Mesenchymal stem cell (in vitro differentiated cells and primary cell): ENCODE measurements at regions not wholly inside any gene's neighbourhood (a gene's known extent, or its start where the extent isn't known, plus 50 kb on each side); places are given as distances from the start of the nearest gene placed in this dataset.

ENCODE experiments used
- DNase-seq: peaks from one replicate; pipeline ENCODE4 v3.0.0-alpha.2; 2013
- H2AFZ ChIP-seq: one replicate; pipeline ENCODE4 v1.6.1; 2013; ENCODE audit warnings: low read depth, mild to moderate bottlenecking, control low read depth, inconsistent platforms, low read length, moderate library complexity
- H2AK5ac ChIP-seq: 2 replicates; pipeline ENCODE4 v1.6.1; 2013; ENCODE audit warnings: low read length, moderate library complexity, mild to moderate bottlenecking, inconsistent platforms; ENCODE audit not compliant: severe bottlenecking
- H2BK120ac ChIP-seq: one replicate; pipeline ENCODE4 v1.6.1; 2013; ENCODE audit warnings: low read depth, mild to moderate bottlenecking, inconsistent platforms, low read length, moderate library complexity
- H2BK12ac ChIP-seq, 2 experiments: one replicate each; pipeline ENCODE4 v1.6.1; 2013; ENCODE audit warnings: inconsistent platforms in 2 of 2, low read length in 2 of 2, mild to moderate bottlenecking in 2 of 2, moderate library complexity in 2 of 2, control low read depth in 1 of 2
- H2BK15ac ChIP-seq: one replicate; pipeline ENCODE4 v1.6.1; 2013; ENCODE audit warnings: mild to moderate bottlenecking, low read depth, inconsistent platforms; ENCODE audit not compliant: poor library complexity, severe bottlenecking
- H2BK5ac ChIP-seq: 2 replicates; pipeline ENCODE4 v1.6.1; 2013; ENCODE audit warnings: low read depth, mild to moderate bottlenecking, low read length, control low read depth, inconsistent platforms; ENCODE audit not compliant: poor library complexity, severe bottlenecking
- H3K14ac ChIP-seq, 2 experiments: one replicate each; pipeline ENCODE4 v1.6.1; 2013; ENCODE audit warnings: inconsistent platforms in 2 of 2, low read length in 2 of 2, control low read depth in 1 of 2, mild to moderate bottlenecking in 1 of 2, moderate library complexity in 1 of 2
- H3K18ac ChIP-seq, 2 experiments: one replicate each; pipeline ENCODE4 v1.6.1; 2013; ENCODE audit warnings: inconsistent platforms in 2 of 2, low read length in 2 of 2, control low read depth in 1 of 2, low read depth in 1 of 2, mild to moderate bottlenecking in 1 of 2
- H3K23ac ChIP-seq, 2 experiments: one replicate each; pipeline ENCODE4 v1.6.1; 2013; ENCODE audit warnings: inconsistent platforms in 2 of 2, low read length in 2 of 2, mild to moderate bottlenecking in 2 of 2, moderate library complexity in 2 of 2, control low read depth in 1 of 2
- H3K27ac ChIP-seq: 2 replicates; pipeline ENCODE4 v1.5.1; 2013; ENCODE audit warnings: mild to moderate bottlenecking, moderate library complexity, low read length, control low read depth, inconsistent platforms; ENCODE audit not compliant: poor library complexity, severe bottlenecking
- H3K27me3 ChIP-seq, 2 experiments: 2 replicates each; pipeline versions ENCODE4 v1.6.1 to v1.7.0; 2013; ENCODE audit warnings: low read length in 2 of 2, mild to moderate bottlenecking in 2 of 2, moderate library complexity in 2 of 2, control low read depth in 1 of 2, inconsistent platforms in 1 of 2; ENCODE audit not compliant: control insufficient read depth in 1 of 2, insufficient read depth in 1 of 2
- H3K36me3 ChIP-seq, 2 experiments: 2 replicates each; pipeline versions ENCODE4 v1.6.1 to v1.7.0; 2013; ENCODE audit warnings: low read length in 2 of 2, control low read depth in 1 of 2, inconsistent platforms in 1 of 2, low read depth in 1 of 2, mild to moderate bottlenecking in 1 of 2; ENCODE audit not compliant: insufficient read depth in 2 of 2, control insufficient read depth in 1 of 2
- H3K4ac ChIP-seq, 2 experiments: one replicate each; pipeline ENCODE4 v1.6.1; 2013; ENCODE audit warnings: inconsistent platforms in 2 of 2, low read length in 2 of 2, mild to moderate bottlenecking in 2 of 2, moderate library complexity in 2 of 2, control low read depth in 1 of 2, low read depth in 1 of 2
- H3K4me1 ChIP-seq: 2 replicates; pipeline ENCODE4 v1.6.1; 2013; ENCODE audit warnings: low read depth, low read length, control low read depth; ENCODE audit not compliant: control insufficient read depth, insufficient read depth
- H3K4me2 ChIP-seq: 2 replicates; pipeline ENCODE4 v1.6.1; 2013; ENCODE audit warnings: low read length, mild to moderate bottlenecking, inconsistent platforms; ENCODE audit not compliant: poor library complexity, severe bottlenecking
- H3K4me3 ChIP-seq, 2 experiments: 2 replicates each; pipeline versions ENCODE4 v1.5.1 to v1.7.0; 2013; ENCODE audit warnings: low read length in 2 of 2, mild to moderate bottlenecking in 2 of 2, control low read depth in 1 of 2, low read depth in 1 of 2; ENCODE audit not compliant: insufficient read depth in 1 of 2
- H3K79me1 ChIP-seq: replicated peaks from 2 replicates; pipeline ENCODE4 v1.6.1; 2013; ENCODE audit warnings: mild to moderate bottlenecking, control low read depth, low read length, inconsistent platforms; ENCODE audit not compliant: poor library complexity, severe bottlenecking
- H3K9ac ChIP-seq: 2 replicates; pipeline ENCODE4 v1.7.0; 2013; ENCODE audit warnings: mild to moderate bottlenecking, low read length, moderate library complexity
- H3K9me3 ChIP-seq: 2 replicates; pipeline ENCODE4 v1.7.0; 2013; ENCODE audit warnings: mild to moderate bottlenecking, low read length; ENCODE audit not compliant: control insufficient read depth
- H4K8ac ChIP-seq: one replicate; pipeline ENCODE4 v1.6.1; 2013; ENCODE audit warnings: inconsistent platforms, mild to moderate bottlenecking, low read length, moderate library complexity
- H4K91ac ChIP-seq: one replicate; pipeline ENCODE4 v1.6.1; 2013; ENCODE audit warnings: mild to moderate bottlenecking, low read length, inconsistent platforms
- WGBS: methylation state at CpG from one replicate; pipeline ENCODE4 v1.1.7; 2013; ENCODE audit warnings: mixed read lengths; 5-methylcytosine and 5-hydroxymethylcytosine counted together

DNA sequence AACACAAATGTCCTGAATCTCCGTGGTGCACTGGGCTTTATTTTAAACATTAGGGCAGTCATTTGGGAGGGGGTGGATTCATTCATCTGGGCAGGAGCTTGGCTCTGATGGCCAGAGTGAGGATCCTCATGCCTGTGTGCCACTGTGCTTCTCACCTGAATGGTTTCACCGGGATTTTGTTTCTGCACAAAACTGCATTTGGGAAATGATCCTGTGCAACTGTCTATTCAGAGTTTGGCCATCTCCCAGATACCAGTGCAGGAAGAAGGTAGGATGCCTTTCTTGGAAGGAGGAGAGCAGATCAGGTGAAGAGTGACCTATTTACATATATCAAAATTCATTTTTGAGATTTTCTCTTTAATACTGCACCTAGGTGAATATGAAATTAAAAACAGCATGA, 514.4 kb upstream of the SEMA6A start:
- H2BK5ac ChIP-seq = no peak overlapping the region
- no peaks in the 10 kb centered on the region for H3K36me3 ChIP-seq
- no peak overlapping the region for H2BK15ac ChIP-seq
- no peak overlapping the region for H2BK12ac ChIP-seq
- no peak for DNase-seq
- no peak overlapping the region for H3K4me2 ChIP-seq
- H4K8ac ChIP-seq = no peak overlapping the region
- no peak overlapping the region for H3K9ac ChIP-seq
- H3K27ac ChIP-seq = no peak overlapping the region
- 90% methylated on average over 2 of the region's 2 CpGs for WGBS
- no peak overlapping the region for H2AFZ ChIP-seq
- H2BK120ac ChIP-seq = no peak overlapping the region
- no peak overlapping the region for H4K91ac ChIP-seq
- H3K23ac ChIP-seq = no peak overlapping the region
- H3K4ac ChIP-seq = no peak overlapping the region
- no peak overlapping the region for H3K14ac ChIP-seq
- H2AK5ac ChIP-seq = no peak overlapping the region
- H3K18ac ChIP-seq = no peak overlapping the region
- H3K79me1 ChIP-seq = no peaks in the 10 kb centered on the region
- no peaks in the 10 kb centered on the region for H3K4me1 ChIP-seq
- H3K27me3 ChIP-seq = no peaks in the 10 kb centered on the region
- no peak overlapping the region for H3K4me3 ChIP-seq
- no peaks in the 10 kb centered on the region for H3K9me3 ChIP-seq

DNA sequence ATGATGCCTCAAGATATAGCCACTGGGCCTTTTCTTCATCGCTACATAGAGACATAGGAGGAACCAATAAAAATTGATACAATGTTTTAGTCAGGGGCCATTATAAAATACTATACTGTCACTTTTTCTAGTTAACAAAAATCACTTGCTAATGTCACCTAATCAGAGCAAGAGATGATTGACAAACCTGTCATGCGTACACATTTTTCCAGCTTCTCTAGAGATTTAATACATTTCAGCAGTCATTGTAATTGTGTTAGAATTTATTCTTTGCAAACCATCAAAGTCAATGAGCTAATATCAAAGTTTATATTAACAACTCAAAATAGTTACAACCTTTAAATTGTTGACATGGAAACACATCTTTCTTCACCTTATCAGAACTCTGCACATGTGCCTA, 513.6 kb upstream of the SEMA6A start:
- H2BK15ac ChIP-seq = no peak overlapping the region
- no peak overlapping the region for H3K4ac ChIP-seq
- H2BK5ac ChIP-seq = no peak overlapping the region
- H4K91ac ChIP-seq = no peak overlapping the region
- H3K4me1 ChIP-seq = no peaks in the 10 kb centered on the region
- H3K18ac ChIP-seq = no peak overlapping the region
- no peak overlapping the region for H3K23ac ChIP-seq
- no peaks in the 10 kb centered on the region for H3K79me1 ChIP-seq
- no peak overlapping the region for H3K9ac ChIP-seq
- H3K36me3 ChIP-seq = no peaks in the 10 kb centered on the region
- no peak overlapping the region for H3K14ac ChIP-seq
- H3K27me3 ChIP-seq = no peaks in the 10 kb centered on the region
- H2BK12ac ChIP-seq = no peak overlapping the region
- no peaks in the 10 kb centered on the region for H3K9me3 ChIP-seq
- no peak overlapping the region for H3K27ac ChIP-seq
- no peak overlapping the region for H2BK120ac ChIP-seq
- H3K4me3 ChIP-seq = no peak overlapping the region
- no peak overlapping the region for H3K4me2 ChIP-seq
- no CpG with 5 or more reads among the region's 2 CpGs for WGBS
- H2AK5ac ChIP-seq = no peak overlapping the region
- no peak for DNase-seq
- H2AFZ ChIP-seq = no peak overlapping the region
- H4K8ac ChIP-seq = no peak overlapping the region

DNA sequence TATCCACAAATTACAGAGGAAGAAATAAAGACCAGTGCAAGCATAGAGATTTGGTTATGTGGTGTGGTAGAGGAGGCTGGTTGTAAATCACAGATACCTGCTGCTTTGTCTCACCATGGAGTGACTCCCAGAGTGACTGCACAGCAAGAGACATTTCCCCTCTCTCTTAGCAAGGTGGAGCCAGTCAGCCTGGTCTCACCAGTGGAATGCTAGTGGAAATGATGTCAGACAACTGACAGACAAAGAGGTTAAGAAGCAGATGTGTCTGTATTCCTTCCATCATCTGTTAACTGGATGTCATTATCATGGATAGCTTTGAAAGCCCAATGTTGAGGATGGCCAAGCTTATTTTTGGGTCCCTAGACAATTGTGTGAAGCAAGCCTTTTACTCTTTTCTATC, 509.4 kb upstream of the SEMA6A start:
- Histone ChIP-seq H3K79me1 (no peaks in the 10 kb centered on the region), H2AK5ac (no peak overlapping the region), H3K4ac (no peak overlapping the region), H2BK15ac (no peak overlapping the region), H4K91ac (no peak overlapping the region), H3K9me3 (no peaks in the 10 kb centered on the region), H2AFZ (no peak overlapping the region), H3K27ac (no peak overlapping the region), H3K36me3 (no peaks in the 10 kb centered on the region), H3K4me2 (no peak overlapping the region), H2BK12ac (no peak overlapping the region), H3K18ac (no peak overlapping the region), H3K4me1 (no peaks in the 10 kb centered on the region), H3K14ac (no peak overlapping the region), H3K9ac (no peak overlapping the region), H4K8ac (no peak overlapping the region), H2BK5ac (no peak overlapping the region), H3K27me3 (no peaks in the 10 kb centered on the region), H3K23ac (no peak overlapping the region), H3K4me3 (no peak overlapping the region), H2BK120ac (no peak overlapping the region)
- no peak for DNase-seq

DNA sequence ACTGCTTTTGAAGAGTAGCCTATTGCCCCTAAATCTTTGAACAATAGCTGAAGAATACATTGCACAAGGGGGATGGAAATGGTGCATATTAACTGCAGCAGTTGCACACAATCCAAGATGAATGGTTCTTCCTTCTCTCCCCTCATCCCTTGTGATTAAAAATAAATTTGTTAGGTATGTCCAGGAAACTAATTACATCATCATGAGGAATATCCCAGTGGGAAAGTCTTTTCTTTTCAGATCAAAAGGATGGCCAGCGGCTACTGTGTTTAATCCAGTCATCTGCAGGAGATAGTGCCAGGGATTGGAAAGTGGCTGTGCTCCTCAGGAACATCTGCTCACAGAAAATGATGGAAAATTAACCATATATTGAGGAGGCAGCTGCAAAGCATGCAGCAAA, 508.4 kb upstream of the SEMA6A start:
- H3K36me3 ChIP-seq = no peaks in the 10 kb centered on the region
- no peaks in the 10 kb centered on the region for H3K9me3 ChIP-seq
- no peak overlapping the region for H2BK15ac ChIP-seq
- 98% methylated on average over 1 of the region's 1 CpG for WGBS
- H2BK120ac ChIP-seq = no peak overlapping the region
- H2BK5ac ChIP-seq = no peak overlapping the region
- no peak overlapping the region for H2AFZ ChIP-seq
- no peak overlapping the region for H3K18ac ChIP-seq
- H3K4me1 ChIP-seq = no peaks in the 10 kb centered on the region
- no peak overlapping the region for H3K4ac ChIP-seq
- no peak overlapping the region for H3K4me3 ChIP-seq
- no peak overlapping the region for H3K14ac ChIP-seq
- H4K8ac ChIP-seq = no peak overlapping the region
- no peak overlapping the region for H4K91ac ChIP-seq
- H3K9ac ChIP-seq = no peak overlapping the region
- H3K27ac ChIP-seq = no peak overlapping the region
- H3K23ac ChIP-seq = no peak overlapping the region
- no peak overlapping the region for H3K4me2 ChIP-seq
- no peak overlapping the region for H2AK5ac ChIP-seq
- no peak overlapping the region for H2BK12ac ChIP-seq
- no peaks in the 10 kb centered on the region for H3K27me3 ChIP-seq
- no peak for DNase-seq
- no peaks in the 10 kb centered on the region for H3K79me1 ChIP-seq
